ENCODE measurements at regions not wholly inside any gene's neighbourhood (a gene's known extent, or its start where the extent isn't known, plus 50 kb on each side); places are given as distances from the start of the nearest gene placed in this dataset.

GRCh38 chr12:30839643-30840220, 85.0 kb upstream of the CAPRIN2 start:
- TF ChIP-seq CTCF (conservative IDR thresholded peaks at IDR 0.05; ENCODE audit: low read length) = peak; percentile 23; the same call in 1 of the 2 replicates
- TF ChIP-seq EZH2phosphoT487 (IDR thresholded peaks at IDR 0.05; ENCODE audit: borderline replicate concordance) = no peak
